ENCODE measurements at regions not wholly inside any gene's neighbourhood (a gene's known extent, or its start where the extent isn't known, plus 50 kb on each side); places are given as distances from the start of the nearest gene placed in this dataset.

- no peak overlapping the region for H3K4ac ChIP-seq (ENCODE audit: low read depth, low read length)
- no peaks in the 10 kb centered on the region for H3K27me3 ChIP-seq (ENCODE audit: insufficient read depth, low read length)
- no peaks in the 10 kb centered on the region for H3K9me3 ChIP-seq (ENCODE audit: control insufficient read depth, low read depth, low read length)
- no peak overlapping the region for H2BK15ac ChIP-seq (ENCODE audit: low read depth, low read length)
- peak; percentile 39; the same call in 2 of the 3 replicates for TF ChIP-seq CTCF (conservative IDR thresholded peaks at IDR 0.05)
- H3K4me2 ChIP-seq (ENCODE audit: insufficient read depth, insufficient read length, low read length), result no peak overlapping the region
- H2BK12ac ChIP-seq (ENCODE audit: insufficient read length, low read depth, low read length), result no peak overlapping the region
- no peak for DNase-seq
- no peak overlapping the region for H3K4me3 Mint-ChIP-seq
- H4K8ac ChIP-seq (replicated peaks; ENCODE audit: insufficient read length, low read depth, low read length), result no peak overlapping the region
- H3K36me3 Mint-ChIP-seq (ENCODE audit: insufficient read depth in 1 of 3, low read depth in 3 of 3), result no peaks in the 10 kb centered on the region
- H3K4me1 ChIP-seq (ENCODE audit: insufficient read depth, low read length), result no peaks in the 10 kb centered on the region
- no peaks in the 10 kb centered on the region for H4K20me1 ChIP-seq (ENCODE audit: control insufficient read depth, insufficient read depth, insufficient read length)
- H3K56ac ChIP-seq (ENCODE audit: insufficient read length, low read depth, low read length), result no peak overlapping the region
- no peak overlapping the region for H3K9ac ChIP-seq (ENCODE audit: extremely low read depth, insufficient read length, low read length)
- no peaks in the 10 kb centered on the region for H3K79me2 ChIP-seq (ENCODE audit: insufficient read depth, low read length)
- no peaks in the 10 kb centered on the region for H3K23me2 ChIP-seq (ENCODE audit: insufficient read length, low read depth, low read length, poor library complexity, severe bottlenecking)
- no peak overlapping the region for H2BK20ac ChIP-seq (ENCODE audit: low read depth, low read length, poor library complexity, severe bottlenecking)
- H2BK120ac ChIP-seq (ENCODE audit: low read depth, low read length, poor library complexity, severe bottlenecking), result no peak overlapping the region
- H3K27ac Mint-ChIP-seq, result no peak overlapping the region
- no peak overlapping the region for H2AK5ac ChIP-seq (ENCODE audit: insufficient read length, low read length)
- H3K27ac ChIP-seq (ENCODE audit: insufficient read length, low read depth, low read length), result no peak overlapping the region
- H3T11ph ChIP-seq (ENCODE audit: low read length), result no peak overlapping the region
- no peaks in the 10 kb centered on the region for H3K27me3 Mint-ChIP-seq (ENCODE audit: low read depth)
- no peaks in the 10 kb centered on the region for H3K9me3 Mint-ChIP-seq
- no peak overlapping the region for H3K14ac ChIP-seq (ENCODE audit: insufficient read depth, low read length)
- H2AFZ ChIP-seq (ENCODE audit: low read length), result no peak overlapping the region
- H3K4me1 Mint-ChIP-seq, result no peaks in the 10 kb centered on the region
- no peaks in the 10 kb centered on the region for H3K79me1 ChIP-seq (ENCODE audit: insufficient read depth, low read depth, low read length, poor library complexity, severe bottlenecking)
- H2BK5ac ChIP-seq (ENCODE audit: insufficient read length, low read length), result no peak overlapping the region
- no peak overlapping the region for H3K18ac ChIP-seq (ENCODE audit: insufficient read length, low read depth, low read length)
- H3K23ac ChIP-seq (ENCODE audit: insufficient read length, low read depth, low read length), result no peak overlapping the region
- no peak overlapping the region for H4K91ac ChIP-seq (ENCODE audit: insufficient read length, low read depth, low read length)
- no CpG with 5 or more reads among the region's 2 CpGs for WGBS (ENCODE audit: extremely low coverage, insufficient read length, low lambda C conversion rate)
- H4K5ac ChIP-seq (ENCODE audit: insufficient read length, low read depth, low read length), result no peak overlapping the region
These were observed 183.4 kb downstream of the KIT start for GRCh38 chr4:54840992-54841768.
